Keratinocyte (primary cell): ENCODE measurements at regions not wholly inside any gene's neighbourhood (a gene's known extent, or its start where the extent isn't known, plus 50 kb on each side); places are given as distances from the start of the nearest gene placed in this dataset.

ENCODE experiments used
- DNase-seq: peaks from one replicate; pipeline ENCODE4 v3.0.0-alpha.2; 2011; ENCODE audit warnings: low read depth, missing footprints, low spot score
- FAIRE-seq: peaks from 2 replicates; lab custom pipeline; 2011; peaks lifted over from hg19 to GRCh38; lab: Jason Lieb, UNC
- H2AFZ ChIP-seq: 2 replicates; pipeline ENCODE4 v1.6.0; 2012; ENCODE audit warnings: low read length, control low read depth, inconsistent platforms; ENCODE audit not compliant: control insufficient read depth
- H3K27ac ChIP-seq: 2 replicates; pipeline ENCODE4 v1.5.1; 2011; ENCODE audit warnings: low read length; ENCODE audit not compliant: control insufficient read depth, insufficient read depth
- H3K27me3 ChIP-seq: 3 replicates; pipeline ENCODE4 v1.6.0; 2011; ENCODE audit warnings: low read length; ENCODE audit not compliant: control insufficient read depth, insufficient read depth; ENCODE audit errors: extremely low read depth
- H3K36me3 ChIP-seq, 2 experiments: 2 replicates in 1 of 2; 3 replicates in 1 of 2; pipeline ENCODE4 v1.5.1; 2011; ENCODE audit warnings: low read length in 2 of 2, mild to moderate bottlenecking in 1 of 2; ENCODE audit not compliant: control insufficient read depth in 2 of 2, insufficient read depth in 2 of 2; ENCODE audit errors: extremely low read depth in 1 of 2
- H3K4me1 ChIP-seq: 3 replicates; pipeline ENCODE4 v1.5.1; 2011; ENCODE audit warnings: low read length; ENCODE audit not compliant: control insufficient read depth, insufficient read depth; ENCODE audit errors: extremely low read depth
- H3K4me2 ChIP-seq: 3 replicates; pipeline ENCODE4 v1.6.0; 2011; ENCODE audit warnings: low read depth, low read length; ENCODE audit not compliant: control insufficient read depth, insufficient read depth; ENCODE audit errors: extremely low read depth
- H3K4me3 ChIP-seq, 3 experiments: fragments of 200-600 bp in 1 of 3; sonication (generic) in 1 of 3; 2 replicates in 2 of 3; 3 replicates in 1 of 3; pipeline ENCODE4 v1.5.1; 2011 to 2016; ENCODE audit warnings: low read length in 3 of 3, mild to moderate bottlenecking in 3 of 3, control low read depth in 2 of 3, inconsistent platforms in 1 of 3, low read depth in 1 of 3, mixed read lengths in 1 of 3, mixed run types in 1 of 3, moderate library complexity in 1 of 3; ENCODE audit not compliant: control insufficient read depth in 2 of 3, insufficient read depth in 2 of 3; ENCODE audit errors: extremely low read depth in 1 of 3
- H3K79me2 ChIP-seq: 2 replicates; pipeline ENCODE4 v1.6.0; 2012; ENCODE audit warnings: low read length; ENCODE audit not compliant: control insufficient read depth, insufficient read depth
- H3K9ac ChIP-seq: 3 replicates; pipeline ENCODE4 v1.6.0; 2011; ENCODE audit warnings: low read length; ENCODE audit not compliant: control insufficient read depth, insufficient read depth; ENCODE audit errors: extremely low read depth
- H3K9me1 ChIP-seq: 3 replicates; pipeline ENCODE4 v1.6.0; 2011; ENCODE audit warnings: low read length; ENCODE audit not compliant: control insufficient read depth, insufficient read depth; ENCODE audit errors: extremely low read depth
- H3K9me3 ChIP-seq: 2 replicates; pipeline ENCODE4 v1.5.1; 2012; ENCODE audit warnings: low read depth, low read length; ENCODE audit not compliant: control insufficient read depth
- H4K20me1 ChIP-seq: 3 replicates; pipeline ENCODE4 v1.6.0; 2011; ENCODE audit warnings: low read length; ENCODE audit not compliant: control insufficient read depth, insufficient read depth; ENCODE audit errors: extremely low read depth
- CTCF ChIP-seq, 3 experiments: IDR thresholded peaks in 1 of 3; conservative IDR thresholded peaks in 1 of 3; optimal IDR thresholded peaks in 1 of 3; 2 replicates in 2 of 3; 3 replicates in 1 of 3; pipeline versions ENCODE3 to v1.5.1; 2011; ENCODE audit warnings: low read length in 3 of 3, mild to moderate bottlenecking in 3 of 3, moderate library complexity in 2 of 3, control low read depth in 1 of 3, inconsistent platforms in 1 of 3; ENCODE audit not compliant: insufficient read depth in 2 of 3; ENCODE audit errors: extremely low read depth in 1 of 3
- EZH2 ChIP-seq: IDR thresholded peaks from one replicate; pipeline ENCODE4 v1.6.1; 2012; ENCODE audit warnings: inconsistent platforms, mild to moderate bottlenecking, low read length, moderate library complexity
- dilution Hi-C: fragments of 300-500 bp; cut with MboI; formaldehyde crosslinking; loops from one replicate; pipeline ENCODE4 v1.7.0; 2020; ENCODE audit warnings: low sequenced_read_pairs; ENCODE audit not compliant: extremely low pct_ligation_motif_present

- DNase-seq (no peak), FAIRE-seq (no peak)
- H3K27ac ChIP-seq, result no peak overlapping the region
- H3K9me3 ChIP-seq, result no peaks in the 10 kb centered on the region
- TF ChIP-seq CTCF (optimal IDR thresholded peaks at IDR 0.05 in 1 of 3, IDR thresholded peaks at IDR 0.05 in 1 of 3, conservative IDR thresholded peaks at IDR 0.05 in 1 of 3; ENCODE audit: extremely low read depth in 1 of 3, insufficient read depth in 2 of 3, low read length in 3 of 3) (no peak), EZH2 (no peak)
- no peak overlapping the region for H2AFZ ChIP-seq
- H3K79me2 ChIP-seq, result no peaks in the 10 kb centered on the region
- no peak overlapping the region for H3K4me2 ChIP-seq
- no peaks in the 10 kb centered on the region for H3K36me3 ChIP-seq
- H3K4me3 ChIP-seq, result no peak overlapping the region
- no peaks in the 10 kb centered on the region for H3K9me1 ChIP-seq
- no peaks in the 10 kb centered on the region for H3K4me1 ChIP-seq
- no peaks in the 10 kb centered on the region for H4K20me1 ChIP-seq
- dilution Hi-C loops, result no loop called here
- H3K9ac ChIP-seq, result no peak overlapping the region
- no peaks in the 10 kb centered on the region for H3K27me3 ChIP-seq
Observed at GRCh38 chr13:89057862-89058261, 1386.7 kb downstream of the SLITRK5 start.

- H3K27me3 ChIP-seq, result no peaks in the 10 kb centered on the region
- dilution Hi-C loops, result no loop called here
- no peak for TF ChIP-seq EZH2
- TF ChIP-seq CTCF (optimal IDR thresholded peaks at IDR 0.05 in 1 of 3, IDR thresholded peaks at IDR 0.05 in 1 of 3, conservative IDR thresholded peaks at IDR 0.05 in 1 of 3; ENCODE audit: extremely low read depth in 1 of 3, insufficient read depth in 2 of 3, low read length in 3 of 3), result no peak
- no peaks in the 10 kb centered on the region for H3K4me1 ChIP-seq
- no peak overlapping the region for H3K4me2 ChIP-seq
- no peak overlapping the region for H3K27ac ChIP-seq
- H3K9me3 ChIP-seq, result no peaks in the 10 kb centered on the region
- FAIRE-seq, result no peak
- H3K9ac ChIP-seq, result no peak overlapping the region
- H3K79me2 ChIP-seq, result no peaks in the 10 kb centered on the region
- H2AFZ ChIP-seq, result no peak overlapping the region
- H3K4me3 ChIP-seq, result no peak overlapping the region
- no peaks in the 10 kb centered on the region for H4K20me1 ChIP-seq
- no peaks in the 10 kb centered on the region for H3K9me1 ChIP-seq
- H3K36me3 ChIP-seq, result no peaks in the 10 kb centered on the region
- no peak for DNase-seq
Observed at GRCh38 chr13:89061821-89062220, 1390.7 kb downstream of the SLITRK5 start.
